ENCODE measurements at regions not wholly inside any gene's neighbourhood (a gene's known extent, or its start where the extent isn't known, plus 50 kb on each side); places are given as distances from the start of the nearest gene placed in this dataset.

DNA sequence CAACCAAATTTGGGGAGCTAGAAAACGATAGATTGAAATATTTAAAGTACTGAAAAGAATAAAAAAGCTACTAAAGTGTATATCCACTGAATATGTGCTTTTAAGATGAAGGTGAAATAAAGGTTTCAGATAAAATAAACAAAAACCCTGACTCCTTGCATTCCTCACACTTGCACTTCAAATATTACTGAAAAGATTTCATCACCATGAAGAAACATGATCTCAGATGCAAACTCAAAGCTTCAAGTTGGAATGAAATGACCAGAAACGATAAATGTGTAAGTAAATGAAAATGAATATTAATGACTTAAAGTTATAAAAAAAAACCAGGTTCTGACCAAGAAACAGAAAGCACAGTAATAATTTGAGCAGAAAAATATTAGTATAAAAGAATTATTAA lies 1246.0 kb upstream of the ACVR2A start:
- no peaks in the 10 kb centered on the region for H3K79me2 ChIP-seq (ENCODE audit: low read length)
- H2AFZ ChIP-seq (ENCODE audit: low read length): no peak overlapping the region
- ATAC-seq (no peak), DNase-seq (no peak)
- no peak overlapping the region for H3K9ac ChIP-seq (ENCODE audit: low read length)
- intact Hi-C loops (cut with micrococcal nuclease): no loop called here
- no peaks in the 10 kb centered on the region for H3K36me3 ChIP-seq (ENCODE audit: low read depth, low read length)
- no peaks in the 10 kb centered on the region; the same call in 1 of the 2 replicates for H3K9me2 ChIP-seq (replicated peaks; ENCODE audit: low read length)
- H3K9me3 ChIP-seq (ENCODE audit: low read length): no peaks in the 10 kb centered on the region
- H3K4me1 ChIP-seq (ENCODE audit: insufficient read depth, low read length): peaks cover 14% of the 10 kb centered on the region
- no peak overlapping the region for H3K27ac ChIP-seq (ENCODE audit: low read length)
- ChIA-PET POLR2A (ENCODE audit: unreplicated experiment) (no interaction called here), CTCF (no interaction called here)
- TF ChIP-seq, protein P1, sequence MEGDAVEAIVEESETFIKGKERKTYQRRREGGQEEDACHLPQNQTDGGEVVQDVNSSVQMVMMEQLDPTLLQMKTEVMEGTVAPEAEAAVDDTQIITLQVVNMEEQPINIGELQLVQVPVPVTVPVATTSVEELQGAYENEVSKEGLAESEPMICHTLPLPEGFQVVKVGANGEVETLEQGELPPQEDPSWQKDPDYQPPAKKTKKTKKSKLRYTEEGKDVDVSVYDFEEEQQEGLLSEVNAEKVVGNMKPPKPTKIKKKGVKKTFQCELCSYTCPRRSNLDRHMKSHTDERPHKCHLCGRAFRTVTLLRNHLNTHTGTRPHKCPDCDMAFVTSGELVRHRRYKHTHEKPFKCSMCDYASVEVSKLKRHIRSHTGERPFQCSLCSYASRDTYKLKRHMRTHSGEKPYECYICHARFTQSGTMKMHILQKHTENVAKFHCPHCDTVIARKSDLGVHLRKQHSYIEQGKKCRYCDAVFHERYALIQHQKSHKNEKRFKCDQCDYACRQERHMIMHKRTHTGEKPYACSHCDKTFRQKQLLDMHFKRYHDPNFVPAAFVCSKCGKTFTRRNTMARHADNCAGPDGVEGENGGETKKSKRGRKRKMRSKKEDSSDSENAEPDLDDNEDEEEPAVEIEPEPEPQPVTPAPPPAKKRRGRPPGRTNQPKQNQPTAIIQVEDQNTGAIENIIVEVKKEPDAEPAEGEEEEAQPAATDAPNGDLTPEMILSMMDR (conservative IDR thresholded peaks at IDR 0.05; ENCODE audit: low read depth, low read length): no peak
- TF ChIP-seq EZH2phosphoT487 (IDR thresholded peaks at IDR 0.05; ENCODE audit: borderline replicate concordance, low read length) (no peak), EZH2 (IDR thresholded peaks at IDR 0.05; ENCODE audit: low read length, unreplicated experiment) (no peak)
- BruUV-seq (replicated peaks): no TSS peak
- no peaks in the 10 kb centered on the region for H3F3A ChIP-seq (ENCODE audit: low read length, unreplicated experiment)
- H3K4me3 ChIP-seq (ENCODE audit: low read length): no peak overlapping the region
- H4K20me1 ChIP-seq (ENCODE audit: low read length): no peaks in the 10 kb centered on the region
- no peak overlapping the region for H3K4me2 ChIP-seq (ENCODE audit: low read length)
- H3K27me3 ChIP-seq (ENCODE audit: low read length): no peaks in the 10 kb centered on the region

- no peak overlapping the region for H3K4me2 ChIP-seq (ENCODE audit: low read length)
- ChIA-PET CTCF (no interaction called here), POLR2A (ENCODE audit: unreplicated experiment) (no interaction called here)
- H3K36me3 ChIP-seq (ENCODE audit: low read depth, low read length): no peaks in the 10 kb centered on the region
- H2AFZ ChIP-seq (ENCODE audit: low read length): no peak overlapping the region
- H3K27me3 ChIP-seq (ENCODE audit: low read length): no peaks in the 10 kb centered on the region
- intact Hi-C loops (cut with micrococcal nuclease): no loop called here
- no peaks in the 10 kb centered on the region for H3K9me2 ChIP-seq (replicated peaks; ENCODE audit: low read length)
- no peaks in the 10 kb centered on the region for H3K79me2 ChIP-seq (ENCODE audit: low read length)
- H3K27ac ChIP-seq (ENCODE audit: low read length): no peak overlapping the region
- BruUV-seq (replicated peaks): no TSS peak
- no peak overlapping the region for H3K4me3 ChIP-seq (ENCODE audit: low read length)
- DNase-seq (peak; percentile 52), ATAC-seq (peak; percentile 46; the same call in 1 of the 2 replicates)
- H3K4me1 ChIP-seq (ENCODE audit: insufficient read depth, low read length): peaks cover 10% of the 10 kb centered on the region
- TF ChIP-seq, protein P1 (conservative IDR thresholded peaks at IDR 0.05; ENCODE audit: low read depth, low read length): no peak
- no peak for TF ChIP-seq EZH2 (IDR thresholded peaks at IDR 0.05; ENCODE audit: low read length, unreplicated experiment)
- no peak for TF ChIP-seq EZH2phosphoT487 (IDR thresholded peaks at IDR 0.05; ENCODE audit: borderline replicate concordance, low read length)
- no peaks in the 10 kb centered on the region for H3K9me3 ChIP-seq (ENCODE audit: low read length)
- no peaks in the 10 kb centered on the region for H3F3A ChIP-seq (ENCODE audit: low read length, unreplicated experiment)
- no peak overlapping the region for H3K9ac ChIP-seq (ENCODE audit: low read length)
- H4K20me1 ChIP-seq (ENCODE audit: low read length): no peaks in the 10 kb centered on the region
Observed at GRCh38 chr2:146597291-146597690, 1247.5 kb upstream of the ACVR2A start.

GRCh38 chr2:146591908-146592307 lies 1252.9 kb upstream of the ACVR2A start:
- no peak overlapping the region for H3K4me3 ChIP-seq (ENCODE audit: low read length)
- H3K9me2 ChIP-seq (replicated peaks; ENCODE audit: low read length): no peaks in the 10 kb centered on the region
- H3K4me2 ChIP-seq (ENCODE audit: low read length): no peak overlapping the region
- no peak for DNase-seq
- ChIA-PET CTCF (no interaction called here), POLR2A (ENCODE audit: unreplicated experiment) (no interaction called here)
- peaks cover 2% of the 10 kb centered on the region; the same call in 1 of the 2 replicates for H3K4me1 ChIP-seq (ENCODE audit: insufficient read depth, low read length)
- H3K27ac ChIP-seq (ENCODE audit: low read length): no peak overlapping the region
- no peaks in the 10 kb centered on the region for H3K9me3 ChIP-seq (ENCODE audit: low read length)
- H4K20me1 ChIP-seq (ENCODE audit: low read length): no peaks in the 10 kb centered on the region
- no peaks in the 10 kb centered on the region for H3F3A ChIP-seq (ENCODE audit: low read length, unreplicated experiment)
- H3K9ac ChIP-seq (ENCODE audit: low read length): no peak overlapping the region
- no peaks in the 10 kb centered on the region for H3K79me2 ChIP-seq (ENCODE audit: low read length)
- BruUV-seq (replicated peaks): no TSS peak
- ATAC-seq: no peak
- no peaks in the 10 kb centered on the region for H3K27me3 ChIP-seq (ENCODE audit: low read length)
- intact Hi-C loops (cut with micrococcal nuclease): no loop called here
- H2AFZ ChIP-seq (ENCODE audit: low read length): no peak overlapping the region
- no peaks in the 10 kb centered on the region for H3K36me3 ChIP-seq (ENCODE audit: low read depth, low read length)
- TF ChIP-seq, protein P1 (conservative IDR thresholded peaks at IDR 0.05; ENCODE audit: low read depth, low read length): no peak
- no peak for TF ChIP-seq EZH2 (IDR thresholded peaks at IDR 0.05; ENCODE audit: low read length, unreplicated experiment)
- TF ChIP-seq EZH2phosphoT487 (IDR thresholded peaks at IDR 0.05; ENCODE audit: borderline replicate concordance, low read length): no peak

All from PC-3 (cell line).